ENCODE measurements at regions not wholly inside any gene's neighbourhood (a gene's known extent, or its start where the extent isn't known, plus 50 kb on each side); places are given as distances from the start of the nearest gene placed in this dataset.

- WGBS, 3 donors, result 55 to 87% (median 62%) methylated on average over 1 of the region's 1 CpG
- no peak overlapping the region for H3K27ac ChIP-seq (ENCODE audit: low read depth, low read length)
Observed at GRCh38 chr13:107846642-107847041, 368.7 kb downstream of the LIG4 start.

GRCh38 chr13:107845911-107846310, 369.4 kb downstream of the LIG4 start:
- 73 to 78% (median 76%) methylated on average over 3 of the region's 3 CpGs for WGBS, 3 donors
- H3K27ac ChIP-seq (ENCODE audit: low read depth, low read length), result no peak overlapping the region

GRCh38 chr13:107843681-107844080, 371.7 kb downstream of the LIG4 start:
- no peak overlapping the region for H3K27ac ChIP-seq (ENCODE audit: low read depth, low read length)
- 67 to 76% (median 71%) methylated on average over 3 of the region's 3 CpGs for WGBS, 3 donors

- H3K27ac ChIP-seq (ENCODE audit: low read depth, low read length), result no peak overlapping the region
- WGBS, 3 donors, result 73 to 76% (median 75%) methylated on average over 4 of the region's 4 CpGs
Observed at GRCh38 chr13:107843281-107843680, 372.1 kb downstream of the LIG4 start.

GRCh38 chr13:107842562-107843180, 372.7 kb downstream of the LIG4 start:
- no peak overlapping the region for H3K27ac ChIP-seq (ENCODE audit: low read depth, low read length)
- WGBS, 3 donors, result 32 to 36% (median 32%) methylated on average over 3 of the region's 3 CpGs

GRCh38 chr13:107838588-107839161, 376.7 kb downstream of the LIG4 start:
- WGBS, 3 donors, result 57 to 60% (median 59%) methylated on average over 3 of the region's 3 CpGs
- H3K27ac ChIP-seq (ENCODE audit: low read depth, low read length), result no peak overlapping the region

- H3K27ac ChIP-seq (ENCODE audit: low read depth, low read length), result no peak overlapping the region
- WGBS, 3 donors, result 76 to 87% (median 81%) methylated on average over 6 of the region's 6 CpGs
Observed at GRCh38 chr13:107836685-107837084, 378.7 kb downstream of the LIG4 start.

GRCh38 chr13:107835339-107836018, 379.9 kb downstream of the LIG4 start:
- no peak overlapping the region for H3K27ac ChIP-seq (ENCODE audit: low read depth, low read length)
- 41 to 83% (median 71%) methylated on average over 4 of the region's 4 CpGs for WGBS, 3 donors

GRCh38 chr13:107834717-107835116, 380.6 kb downstream of the LIG4 start:
- no peak overlapping the region for H3K27ac ChIP-seq (ENCODE audit: low read depth, low read length)
- whole genome bisulfite sequencing, 3 donors, result 55 to 62% (median 60%) methylated on average over 5 of the region's 5 CpGs

- WGBS, 3 donors, result 49 to 72% (median 63%) methylated on average over 1 of the region's 1 CpG
- H3K27ac ChIP-seq (ENCODE audit: low read depth, low read length), result no peak overlapping the region
Observed at GRCh38 chr13:107834281-107834680, 381.1 kb downstream of the LIG4 start.

GRCh38 chr13:107832500-107833100, 382.7 kb downstream of the LIG4 start:
- WGBS, 3 donors, result 75 to 87% (median 83%) methylated on average over 10 of the region's 10 CpGs
- no peak overlapping the region for H3K27ac ChIP-seq (ENCODE audit: low read depth, low read length)

GRCh38 chr13:107830804-107831203, 384.5 kb downstream of the LIG4 start:
- 77 to 87% (median 81%) methylated on average over 3 of the region's 3 CpGs for WGBS, 3 donors
- H3K27ac ChIP-seq (ENCODE audit: low read depth, low read length), result no peak overlapping the region

GRCh38 chr13:107827840-107828549, 387.3 kb downstream of the LIG4 start:
- WGBS, 3 donors, result 35 to 77% (median 67%) methylated on average over 11 of the region's 11 CpGs
- no peak overlapping the region for H3K27ac ChIP-seq (ENCODE audit: low read depth, low read length)

GRCh38 chr13:107824635-107825034, 390.7 kb downstream of the LIG4 start:
- no peak overlapping the region for H3K27ac ChIP-seq (ENCODE audit: low read depth, low read length)
- 71 to 78% (median 76%) methylated on average over 7 of the region's 7 CpGs for whole genome bisulfite sequencing, 3 donors

- no peak overlapping the region for H3K27ac ChIP-seq (ENCODE audit: low read depth, low read length)
Observed at GRCh38 chr13:107822006-107822405, 393.3 kb downstream of the LIG4 start.

- WGBS, 3 donors, result 85 to 90% (median 86%) methylated on average over 2 of the region's 2 CpGs
Observed at GRCh38 chr13:107821492-107821891, 393.8 kb downstream of the LIG4 start.

GRCh38 chr13:107819071-107819470, 396.3 kb downstream of the LIG4 start:
- 66 to 83% (median 77%) methylated on average over 2 of the region's 2 CpGs for whole genome bisulfite sequencing, 3 donors
- H3K27ac ChIP-seq (ENCODE audit: low read depth, low read length), result no peak overlapping the region

More at GRCh38 chr13:107821492-107821891, 393.8 kb downstream of the LIG4 start:
- H3K27ac ChIP-seq (ENCODE audit: low read depth, low read length), result no peak overlapping the region

- WGBS, 3 donors, result 78 to 82% (median 81%) methylated on average over 6 of the region's 6 CpGs
- no peak overlapping the region for H3K27ac ChIP-seq (ENCODE audit: low read depth, low read length)
Observed at GRCh38 chr13:107817647-107818287, 397.6 kb downstream of the LIG4 start.

All from adipose tissue (tissue), 3 donors.